Activated CD8-positive, alpha-beta memory T cell treated with anti-CD3 and anti-CD28 coated beads for 36 hours (primary cell): ENCODE measurements at regions not wholly inside any gene's neighbourhood (a gene's known extent, or its start where the extent isn't known, plus 50 kb on each side); places are given as distances from the start of the nearest gene placed in this dataset.

Experiments used
- CTCF ChIA-PET: fragments of 350-600 bp; sonication (Branson Sonifier 250); formaldehyde crosslinking; loops from one replicate; lab custom pipeline; 2021; ENCODE audit warnings: antibody characterized with exemption; lab: Charles Lee
- POLR2A ChIA-PET: fragments of 350-600 bp; sonication (Branson Sonifier 250); formaldehyde crosslinking; loops from one replicate; lab custom pipeline; 2021; ENCODE audit warnings: antibody characterized with exemption; lab: Charles Lee

DNA sequence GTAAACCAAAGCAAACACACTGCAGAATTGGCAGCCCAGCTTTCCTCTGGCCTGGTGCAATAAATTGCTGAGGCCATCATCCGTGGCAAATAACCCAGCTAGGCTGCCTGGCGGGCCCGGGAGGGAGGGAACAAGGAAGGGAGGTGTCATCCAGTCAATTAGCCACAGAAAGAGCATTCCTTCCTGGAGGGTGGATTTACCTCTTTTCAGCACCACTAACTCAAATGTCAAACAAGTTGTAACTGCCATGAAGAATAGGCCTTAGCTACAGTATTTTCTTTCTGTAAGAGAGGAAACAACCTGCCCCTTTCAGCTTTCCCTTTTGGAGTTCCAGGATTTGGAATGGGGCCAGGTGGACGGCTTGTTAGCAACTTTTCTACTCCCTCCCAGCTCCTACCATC is 163.8 kb upstream of the BDNF start:
- POLR2A ChIA-PET = no interaction called here

DNA sequence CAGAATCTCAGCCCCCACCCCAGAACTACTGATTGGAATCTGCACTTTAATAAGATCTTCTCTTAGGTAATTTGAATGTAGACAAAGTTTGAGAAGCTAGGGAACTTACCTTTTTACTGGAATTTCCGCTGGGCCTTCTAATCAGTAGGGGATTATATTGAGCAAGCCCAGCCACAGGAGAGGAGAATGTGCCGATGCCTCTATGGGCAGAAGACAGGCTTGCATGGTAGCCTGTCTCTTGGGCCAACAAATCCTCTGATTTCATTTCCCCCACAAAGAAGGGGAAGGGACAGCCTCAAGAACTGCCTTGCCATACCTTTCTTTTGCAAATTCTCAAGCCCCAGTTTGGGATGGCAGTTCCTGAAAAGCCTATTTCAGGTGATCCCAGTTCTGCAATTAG is 163.4 kb upstream of the BDNF start:
- CTCF ChIA-PET = no interaction called here
- POLR2A ChIA-PET = no interaction called here

More for the DNA sequence above, 163.8 kb upstream of the BDNF start:
- CTCF ChIA-PET = no interaction called here

DNA sequence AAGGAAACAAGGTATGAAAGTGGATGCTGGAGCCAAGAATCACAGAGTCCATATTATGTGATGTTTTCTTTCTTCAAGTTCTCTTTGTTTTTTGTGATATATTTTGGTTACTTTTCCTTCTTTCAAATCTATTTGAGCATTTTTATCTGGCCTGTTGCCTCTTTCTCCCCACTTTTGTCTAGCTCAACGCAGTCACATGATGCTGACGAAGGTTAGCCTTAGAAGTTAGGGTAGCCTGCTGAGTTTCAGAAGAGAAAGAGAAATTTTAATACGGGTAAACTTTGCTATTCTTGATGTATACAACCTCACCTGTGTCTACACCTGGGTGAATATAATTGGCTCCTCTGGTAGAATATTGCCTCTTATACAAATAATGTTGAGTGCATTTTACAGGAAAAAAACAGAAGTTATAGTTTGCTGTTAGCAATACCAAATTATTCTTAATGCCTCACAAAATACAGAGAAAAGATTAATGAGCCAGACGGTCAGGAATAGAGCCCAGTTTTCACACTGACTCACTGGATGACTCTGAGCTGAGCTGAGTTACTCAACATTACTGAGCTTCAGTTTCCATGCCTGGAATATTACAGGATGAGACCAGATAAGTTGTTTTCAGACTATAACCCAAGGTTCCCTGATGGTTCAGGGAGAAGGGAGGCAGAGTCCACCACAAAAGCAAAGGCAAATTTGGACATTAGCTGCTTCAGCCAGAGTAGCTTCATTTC is 161.6 kb upstream of the BDNF start:
- POLR2A ChIA-PET = no interaction called here
- CTCF ChIA-PET = no interaction called here

DNA sequence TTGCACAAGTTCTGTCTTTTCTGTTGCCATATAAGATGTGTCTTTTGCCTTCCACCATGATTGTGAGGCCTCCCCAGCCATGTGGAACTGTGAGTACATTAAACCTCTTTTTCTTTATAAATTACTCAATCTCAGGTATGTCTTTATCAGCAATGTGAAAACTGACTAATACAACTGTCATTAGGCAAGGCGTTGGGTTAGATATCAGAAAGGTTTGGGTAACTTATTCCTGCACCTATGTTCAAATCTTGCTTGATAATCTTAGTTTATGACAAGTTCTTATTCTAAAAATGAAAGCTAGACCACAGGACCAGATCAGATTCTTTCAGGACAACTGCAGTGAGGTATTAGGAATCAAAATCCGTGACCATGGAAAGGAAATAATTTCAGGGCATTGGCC is 160.6 kb upstream of the BDNF start:
- CTCF ChIA-PET = no interaction called here
- POLR2A ChIA-PET = no interaction called here

DNA sequence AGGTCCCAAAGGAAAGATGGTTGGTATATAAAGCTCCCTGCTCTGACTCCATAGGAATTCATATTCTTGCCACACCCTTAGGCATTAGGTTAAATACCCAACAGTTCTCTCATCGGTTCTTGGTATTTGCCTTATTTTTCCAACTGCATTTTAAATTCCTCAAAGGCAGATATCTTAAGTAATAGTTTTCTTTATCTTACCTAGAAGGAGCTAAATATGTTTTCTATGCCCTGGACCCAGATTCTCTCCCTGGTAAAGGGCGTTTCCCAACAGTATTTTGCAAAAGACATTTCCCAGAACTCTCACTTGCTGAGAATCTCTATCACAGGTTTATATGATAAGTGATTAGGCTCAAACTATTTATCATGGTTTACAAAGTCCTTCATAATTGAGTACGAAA is 158.6 kb upstream of the BDNF start:
- POLR2A ChIA-PET = no interaction called here
- CTCF ChIA-PET = no interaction called here

DNA sequence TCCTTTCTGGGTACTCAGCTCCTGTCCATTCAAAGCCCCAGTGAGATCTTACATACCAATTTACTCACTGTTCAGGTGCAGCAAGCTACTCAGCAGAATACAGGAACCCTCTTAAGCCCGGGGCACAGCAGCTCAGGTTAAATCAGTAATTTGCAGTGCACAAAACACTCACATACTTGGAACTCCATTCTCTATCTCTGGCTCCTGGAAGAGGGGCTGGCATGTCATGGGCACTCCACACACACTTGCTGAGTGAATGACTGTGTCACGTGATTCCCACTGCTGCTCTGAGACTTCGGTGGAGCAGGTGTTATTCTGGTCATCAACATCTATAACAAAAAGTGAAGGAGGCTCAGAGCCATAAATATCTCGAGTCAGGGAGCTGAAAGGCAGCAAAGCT is 157.3 kb upstream of the BDNF start:
- ChIA-PET CTCF (no interaction called here), POLR2A (no interaction called here)

DNA sequence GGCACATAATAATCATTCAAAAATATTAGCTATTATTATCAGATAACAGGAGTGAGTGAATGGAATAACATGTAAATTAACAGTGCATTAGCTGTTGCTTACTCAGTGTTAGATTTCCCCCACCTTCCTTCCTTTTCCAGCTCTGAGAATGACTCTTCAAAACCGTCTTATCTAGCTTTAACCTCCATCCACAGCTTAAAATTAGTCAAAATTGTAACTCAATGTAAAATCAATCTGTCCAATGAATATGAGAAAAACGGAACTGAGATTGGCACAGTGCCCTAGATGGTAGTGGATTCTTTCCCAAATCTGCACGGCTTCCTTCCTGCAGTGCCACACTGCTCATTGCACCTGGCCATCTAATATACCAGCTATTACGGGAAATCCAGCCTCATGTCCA is 156.8 kb upstream of the BDNF start:
- POLR2A ChIA-PET = no interaction called here
- CTCF ChIA-PET = no interaction called here

DNA sequence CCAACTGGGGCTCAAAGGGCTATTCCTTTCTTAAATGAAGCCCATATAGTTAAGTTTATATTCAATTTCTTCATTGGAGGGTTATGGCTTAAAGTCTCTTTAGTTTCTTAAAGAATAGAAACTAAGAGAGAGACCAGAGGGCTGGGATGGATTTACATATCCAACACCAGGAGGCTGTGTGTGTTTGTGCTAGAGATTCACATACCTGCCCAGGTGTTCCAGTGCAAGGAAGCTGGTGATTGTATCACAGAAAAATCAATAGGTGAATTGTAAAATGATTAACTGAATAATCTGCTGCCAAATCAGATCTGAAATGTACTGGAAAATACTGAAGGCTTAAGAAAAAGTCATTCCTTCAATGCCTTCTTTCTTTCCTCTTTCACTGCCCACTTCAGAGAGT is 148.2 kb upstream of the BDNF start:
- ChIA-PET POLR2A (no interaction called here), CTCF (no interaction called here)

DNA sequence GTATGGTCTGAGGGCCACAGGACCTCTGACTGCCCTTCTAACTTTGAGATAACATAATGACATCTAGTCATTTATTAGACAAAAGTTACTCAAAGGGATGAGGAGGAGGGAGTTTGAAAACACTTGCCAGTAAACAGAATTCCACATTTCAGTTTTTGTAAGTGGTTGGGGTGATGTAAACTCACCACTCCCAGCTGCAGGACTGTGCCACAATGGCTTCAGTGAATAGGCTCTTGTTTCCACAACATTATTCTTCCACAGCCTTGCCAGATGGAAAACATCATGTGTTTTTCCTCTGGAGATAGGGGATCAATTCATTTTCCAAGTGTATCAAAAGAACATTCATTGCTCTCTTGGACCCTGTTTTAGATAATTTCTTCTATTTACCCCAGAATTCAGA is 147.2 kb upstream of the BDNF start:
- ChIA-PET CTCF (no interaction called here), POLR2A (no interaction called here)

DNA sequence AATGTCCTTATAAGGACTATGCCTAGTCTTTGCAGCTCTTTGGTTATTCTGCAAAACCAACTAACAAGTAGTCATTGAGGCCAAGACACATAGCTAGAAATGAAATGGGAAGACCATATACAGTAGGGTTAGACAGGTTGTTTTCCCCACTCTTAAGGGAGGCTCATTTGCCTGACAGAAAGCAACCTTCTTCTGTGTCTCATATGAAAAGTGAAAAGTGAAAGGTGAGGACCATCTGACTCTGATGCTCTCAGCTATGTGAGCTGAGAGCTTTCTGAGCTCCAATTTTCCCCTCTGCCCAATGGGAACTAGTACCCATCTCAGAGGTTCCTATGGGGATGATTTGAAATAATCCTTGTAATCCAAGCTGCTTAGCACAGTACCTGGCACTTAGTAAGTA is 142.0 kb upstream of the BDNF start:
- CTCF ChIA-PET = no interaction called here
- POLR2A ChIA-PET = no interaction called here

DNA sequence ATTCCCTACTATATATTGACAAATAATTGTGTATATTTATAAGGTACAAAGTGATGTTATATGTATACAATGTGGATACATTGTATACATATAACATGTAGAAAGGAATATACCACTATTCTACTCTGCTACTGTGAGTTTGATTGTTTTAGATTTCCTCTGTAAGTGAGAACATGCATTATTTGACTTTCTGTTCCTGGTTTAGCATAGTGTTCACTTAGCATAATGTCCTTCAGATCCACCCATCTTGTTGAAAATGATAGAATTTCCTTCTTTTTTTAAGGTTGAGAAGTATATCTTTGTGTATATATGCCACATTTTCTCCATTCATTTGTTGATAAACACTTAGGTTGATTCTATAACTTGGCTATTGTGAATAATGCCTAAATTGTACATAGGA is 140.8 kb upstream of the BDNF start:
- ChIA-PET POLR2A (no interaction called here), CTCF (no interaction called here)

DNA sequence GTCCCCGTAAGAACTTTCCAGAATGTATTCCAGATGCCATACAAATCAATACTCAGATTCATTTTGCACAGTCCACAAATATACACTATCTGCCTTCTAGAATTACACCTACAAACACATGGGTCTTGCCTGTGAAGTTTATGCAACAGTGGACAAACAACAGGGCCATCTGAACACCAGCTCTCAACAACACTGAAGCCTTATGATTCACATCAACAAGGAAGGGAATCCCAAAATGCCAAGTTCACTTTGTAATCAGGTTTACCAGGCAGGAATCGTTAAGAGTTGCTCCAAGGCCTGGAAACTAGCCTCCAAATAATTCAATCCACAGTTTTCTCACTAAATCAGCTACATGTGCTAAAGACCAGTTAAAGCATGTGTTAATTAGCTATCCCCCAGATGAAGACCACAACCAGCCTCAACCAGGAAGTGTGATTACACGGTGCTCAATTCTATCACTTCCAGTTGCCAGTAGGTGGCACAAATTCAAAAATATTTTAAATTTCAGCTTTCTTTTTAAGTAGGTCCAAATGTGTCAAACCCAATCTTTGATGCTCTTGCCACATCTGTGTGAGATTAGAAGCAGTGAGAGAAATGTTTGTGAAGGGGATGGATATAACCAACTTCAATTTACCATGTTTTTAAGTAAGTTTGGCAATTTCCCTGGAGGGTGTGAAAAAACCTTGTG is 139.1 kb upstream of the BDNF start:
- POLR2A ChIA-PET = no interaction called here

DNA sequence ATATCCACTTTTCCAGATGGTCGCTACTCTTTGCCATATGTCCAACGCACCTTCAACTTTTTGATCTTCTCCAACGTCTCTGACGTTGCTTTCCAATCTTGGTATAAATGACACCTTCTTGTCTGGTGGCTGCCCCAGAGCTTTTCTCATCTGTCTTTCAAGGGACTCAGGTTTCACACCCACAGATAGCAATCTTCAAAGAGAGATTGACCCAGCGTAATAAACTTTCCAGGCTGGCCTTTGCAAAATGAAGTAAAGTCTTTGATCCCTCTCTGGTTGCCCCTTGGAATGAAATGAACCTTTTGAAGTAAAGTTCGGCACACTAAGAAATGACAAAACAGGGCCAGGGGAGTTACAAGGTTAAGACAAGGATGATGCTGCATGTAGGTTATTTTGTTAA is 138.4 kb upstream of the BDNF start:
- ChIA-PET POLR2A (no interaction called here), CTCF (no interaction called here)

More for the DNA sequence above, 139.1 kb upstream of the BDNF start:
- CTCF ChIA-PET = interaction anchor here (0.6 kb wide), 1 partner anchor 121 kb away, joined by 3 read pairs; no protein-coding TSS in a partner anchor

DNA sequence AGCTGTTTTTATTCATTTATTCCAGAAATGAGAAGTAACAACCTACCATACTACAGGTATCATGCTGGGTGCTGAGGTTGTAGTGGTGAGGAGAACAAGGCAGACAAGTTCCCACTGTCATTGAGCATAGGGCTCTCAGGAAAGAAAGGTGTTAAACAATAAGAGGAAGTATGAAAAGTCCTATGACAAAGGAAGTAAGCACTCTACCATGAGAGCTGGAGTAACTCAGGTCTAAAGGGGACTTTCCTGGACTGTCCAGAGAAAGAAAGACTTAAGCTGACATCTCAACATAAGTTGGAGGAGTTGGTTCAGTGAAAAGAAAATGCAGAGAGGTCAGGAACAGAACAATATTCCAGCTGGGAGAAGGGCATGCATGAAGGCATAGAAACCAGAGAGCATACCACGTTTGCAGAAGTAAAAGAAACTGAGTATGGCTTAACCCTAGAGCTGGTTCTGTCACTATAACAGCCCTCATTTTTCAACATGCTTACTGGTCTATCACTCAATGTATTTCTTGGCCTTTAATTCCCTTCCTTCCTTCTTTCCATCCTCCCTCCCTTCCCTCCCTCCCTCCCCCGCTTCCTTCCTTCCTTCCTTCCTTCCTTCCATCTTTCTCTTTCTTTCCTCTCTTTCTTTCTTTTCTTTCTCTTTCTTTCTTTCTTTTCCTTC is 137.8 kb upstream of the BDNF start:
- ChIA-PET CTCF (no interaction called here), POLR2A (no interaction called here)

DNA sequence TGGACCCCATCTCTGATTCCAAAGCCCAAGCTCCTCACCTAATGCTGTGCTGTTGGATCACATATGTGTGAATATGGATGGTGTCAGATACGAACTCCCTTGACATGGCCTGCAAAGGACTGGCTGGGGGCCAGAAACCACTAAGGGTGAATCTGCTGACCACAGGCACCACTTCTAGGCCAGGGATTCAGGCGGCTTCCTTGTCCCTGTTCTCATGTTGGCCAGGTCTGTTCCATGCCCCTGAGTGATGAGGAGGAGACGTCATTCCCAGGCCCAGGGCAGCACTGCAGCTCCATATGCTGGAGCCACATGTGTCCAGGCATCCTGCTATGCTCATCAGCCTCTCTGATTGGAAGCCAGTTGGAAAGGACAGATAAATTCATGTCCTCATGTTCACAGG is 130.0 kb upstream of the BDNF start:
- POLR2A ChIA-PET = no interaction called here

DNA sequence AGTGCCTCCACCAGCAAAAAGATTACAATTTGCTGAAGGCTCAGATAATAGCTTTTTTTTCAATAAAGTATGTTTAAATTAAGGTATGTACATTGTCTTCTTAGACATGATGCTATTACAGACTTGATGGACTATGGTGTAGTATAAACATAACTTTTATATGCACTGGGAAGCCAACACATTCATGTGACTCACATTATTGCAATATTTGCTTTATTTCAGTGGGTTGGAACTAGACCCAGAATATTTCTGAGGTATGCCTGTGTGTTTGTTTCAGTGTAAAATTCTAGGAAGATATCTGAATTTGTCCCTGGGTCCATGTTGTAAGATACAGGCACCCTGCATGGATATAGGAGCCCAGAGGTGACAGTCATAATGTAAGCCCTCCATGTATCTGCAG is 120.0 kb upstream of the BDNF start:
- POLR2A ChIA-PET = no interaction called here
- CTCF ChIA-PET = no interaction called here

More for the DNA sequence above, 130.0 kb upstream of the BDNF start:
- CTCF ChIA-PET = no interaction called here

DNA sequence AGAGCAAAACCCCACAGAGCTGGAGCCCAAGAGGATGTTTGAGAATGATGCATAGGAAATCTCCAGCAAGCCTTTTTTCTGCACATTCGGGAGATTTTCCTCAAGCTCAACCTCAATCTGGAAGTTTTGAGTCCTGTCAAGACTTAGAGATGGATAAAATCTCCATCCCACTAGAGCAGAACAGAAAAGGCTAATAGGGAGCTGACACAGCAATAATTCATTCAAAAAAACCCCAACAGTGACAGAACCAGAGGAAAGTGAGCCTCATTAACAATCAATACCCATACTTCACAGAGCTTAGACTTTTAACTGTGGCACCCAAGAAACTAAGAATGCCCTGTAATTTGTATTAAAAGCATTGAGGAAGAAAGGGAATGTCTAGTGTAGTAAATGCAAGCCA is 115.9 kb upstream of the BDNF start:
- ChIA-PET CTCF (no interaction called here), POLR2A (no interaction called here)

DNA sequence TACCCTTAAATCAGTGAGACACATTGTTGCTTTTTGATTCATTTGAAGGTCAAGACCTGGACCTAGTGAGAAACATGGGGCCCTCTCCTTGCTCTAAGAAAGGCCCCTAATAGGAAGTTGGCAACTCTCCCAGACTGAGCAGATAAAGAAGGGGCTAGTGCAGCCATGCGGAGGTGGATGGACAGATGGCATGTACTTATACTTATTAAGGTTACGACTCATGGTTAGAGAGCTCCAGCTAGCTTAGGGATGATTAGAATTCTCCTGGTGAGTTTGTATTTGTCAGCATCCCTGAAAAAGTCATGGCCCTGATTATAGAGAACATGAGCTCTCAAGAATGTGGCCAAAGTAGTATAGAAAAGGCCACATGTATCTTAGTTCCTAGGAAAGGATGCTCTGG is 112.1 kb upstream of the BDNF start:
- POLR2A ChIA-PET = no interaction called here

DNA sequence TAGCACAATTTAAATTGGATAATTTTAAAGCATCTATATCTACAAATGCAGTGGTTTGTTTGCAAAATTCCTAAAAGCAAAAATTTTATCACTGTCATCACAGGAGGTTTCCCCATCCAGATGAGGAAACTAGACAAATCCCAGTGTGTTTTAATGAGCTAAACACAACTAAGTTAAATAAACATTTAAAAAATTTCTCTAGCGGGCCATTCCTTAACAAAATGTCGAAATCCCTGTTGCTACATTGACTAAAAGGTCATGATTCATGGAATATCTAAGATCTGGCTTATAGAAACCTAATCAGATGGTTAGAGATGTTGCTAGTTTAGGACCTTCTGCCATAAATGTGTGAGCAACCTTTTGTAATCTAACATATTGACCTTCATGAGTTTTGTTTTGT is 107.3 kb upstream of the BDNF start:
- CTCF ChIA-PET = no interaction called here
- POLR2A ChIA-PET = no interaction called here

More for the DNA sequence above, 112.1 kb upstream of the BDNF start:
- CTCF ChIA-PET = no interaction called here

DNA sequence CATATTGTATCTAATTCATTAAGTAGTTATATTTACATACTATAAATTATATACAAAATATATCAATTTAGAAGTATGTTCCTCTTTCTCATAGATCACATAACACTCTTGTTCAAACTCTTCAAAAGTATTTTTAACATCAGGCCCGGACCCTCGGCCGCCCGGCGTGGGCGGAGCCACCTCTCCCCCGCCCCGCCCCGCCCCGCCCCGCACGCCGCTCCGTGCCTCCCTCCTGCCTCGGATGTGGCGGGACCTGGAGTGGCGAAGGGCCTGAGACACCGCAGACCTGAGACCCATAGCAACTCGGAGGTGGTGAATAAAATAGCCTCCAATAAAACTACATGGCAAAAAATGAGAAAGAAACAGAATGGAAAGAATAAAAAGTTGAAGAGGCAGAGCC is 105.9 kb upstream of the BDNF start:
- ChIA-PET POLR2A (no interaction called here), CTCF (no interaction called here)
